Ectodermal cell (in vitro differentiated cells): ENCODE measurements at regions not wholly inside any gene's neighbourhood (a gene's known extent, or its start where the extent isn't known, plus 50 kb on each side); places are given as distances from the start of the nearest gene placed in this dataset.

Experiments
- H3K27ac ChIP-seq: 2 replicates; pipeline ENCODE4 v1.7.0; 2013; ENCODE audit warnings: mild to moderate bottlenecking, low read depth, low read length; ENCODE audit not compliant: insufficient read depth, poor library complexity, severe bottlenecking
- H3K27me3 ChIP-seq: 2 replicates; pipeline ENCODE4 v1.7.0; 2013; ENCODE audit warnings: mild to moderate bottlenecking, low read length; ENCODE audit not compliant: insufficient read depth, control insufficient read depth, poor library complexity, severe bottlenecking
- H3K36me3 ChIP-seq: one replicate; pipeline ENCODE4 v1.7.0; 2013; ENCODE audit warnings: low read length; ENCODE audit not compliant: control insufficient read depth, insufficient read depth
- H3K4me1 ChIP-seq: one replicate; pipeline ENCODE4 v1.7.0; 2013; ENCODE audit warnings: low read length; ENCODE audit not compliant: control insufficient read depth, insufficient read depth
- H3K4me3 ChIP-seq: 2 replicates; pipeline ENCODE4 v1.7.0; 2013; ENCODE audit warnings: low read depth, low read length, control low read depth; ENCODE audit not compliant: insufficient read depth
- H3K9me3 ChIP-seq: 2 replicates; pipeline ENCODE4 v1.7.0; 2013; ENCODE audit warnings: mild to moderate bottlenecking, low read length, moderate library complexity; ENCODE audit not compliant: control insufficient read depth
- WGBS, 2 experiments: methylation state at CpG; one replicate each; pipeline ENCODE4 v1.1.7; 2013; ENCODE audit warnings: missing lambda C conversion rate in 2 of 2; 5-methylcytosine and 5-hydroxymethylcytosine counted together

DNA sequence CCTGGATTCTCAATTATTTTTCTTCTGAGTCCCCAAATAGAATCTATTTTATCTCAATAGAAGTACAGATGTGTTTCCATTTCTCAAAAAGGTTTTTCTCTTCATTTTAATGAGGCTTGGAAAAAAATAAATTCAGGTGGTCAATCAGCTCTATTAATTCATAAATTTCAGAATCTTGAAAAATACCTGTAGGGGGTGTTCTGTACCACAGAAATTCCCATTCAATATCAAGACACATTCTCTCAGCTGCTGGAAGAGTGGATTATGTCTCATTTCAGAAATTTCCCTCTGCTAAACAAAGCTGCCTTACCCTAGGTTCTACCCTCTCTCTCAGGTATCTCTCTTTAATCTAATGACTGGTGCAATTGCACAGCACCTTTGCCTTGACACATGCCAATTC is 1121.2 kb downstream of the SI start:
- Histone ChIP-seq H3K27me3 (no peaks in the 10 kb centered on the region), H3K27ac (no peak overlapping the region), H3K9me3 (no peaks in the 10 kb centered on the region), H3K4me1 (no peaks in the 10 kb centered on the region), H3K36me3 (no peaks in the 10 kb centered on the region), H3K4me3 (no peak overlapping the region)

DNA sequence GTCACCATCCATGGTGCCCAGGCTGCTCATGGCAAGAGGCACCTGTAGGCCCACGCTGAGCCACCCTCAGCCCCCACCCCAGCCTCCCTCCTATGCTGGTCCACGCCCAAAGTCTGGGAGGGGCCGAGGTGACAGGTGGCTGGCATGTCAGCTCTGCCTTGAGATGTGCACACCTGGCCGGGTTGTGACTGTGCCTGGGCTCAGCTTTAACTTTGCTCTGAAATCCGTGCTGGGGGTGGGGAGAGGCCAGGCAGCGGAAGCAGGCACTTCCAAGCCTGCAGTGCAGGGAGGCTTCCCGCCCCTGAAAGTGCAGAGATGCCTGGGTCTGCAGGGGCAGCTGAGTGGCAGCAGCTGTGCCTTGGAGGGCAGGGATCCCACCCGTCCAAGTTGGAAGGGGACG is 1124.8 kb downstream of the SI start:
- H3K9me3 ChIP-seq, result no peaks in the 10 kb centered on the region
- H3K4me1 ChIP-seq, result no peaks in the 10 kb centered on the region
- H3K27ac ChIP-seq, result no peak overlapping the region
- WGBS, 2 experiments, result 72 to 73% methylated on average over 9 of the region's 9 CpGs
- H3K36me3 ChIP-seq, result no peaks in the 10 kb centered on the region
- no peak overlapping the region for H3K4me3 ChIP-seq
- no peaks in the 10 kb centered on the region for H3K27me3 ChIP-seq

DNA sequence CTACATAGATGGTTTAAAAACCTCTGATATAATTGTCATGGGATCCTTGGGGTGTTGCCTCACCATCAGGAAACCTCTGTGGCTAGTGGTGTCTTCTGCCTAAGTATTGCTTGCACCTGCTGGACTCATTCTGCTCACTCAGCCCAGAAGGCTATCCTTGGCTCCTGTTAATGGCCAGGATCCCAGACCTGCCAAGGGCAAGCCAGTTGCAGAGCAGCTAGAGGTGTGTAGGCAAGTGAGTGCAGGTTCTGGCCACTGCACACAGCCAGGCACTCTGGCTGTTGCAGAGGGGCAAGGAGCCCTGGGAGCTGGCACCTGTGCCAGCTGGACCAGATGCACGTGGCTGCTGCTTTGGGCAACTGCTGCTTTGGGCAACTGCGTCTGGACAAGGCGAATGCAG is 1125.8 kb downstream of the SI start:
- Histone ChIP-seq H3K36me3 (no peaks in the 10 kb centered on the region), H3K27me3 (no peaks in the 10 kb centered on the region), H3K4me1 (no peaks in the 10 kb centered on the region), H3K4me3 (no peak overlapping the region), H3K9me3 (no peaks in the 10 kb centered on the region), H3K27ac (no peak overlapping the region)
- WGBS, 2 experiments, result 96% methylated on average over 3 of the region's 3 CpGs

DNA sequence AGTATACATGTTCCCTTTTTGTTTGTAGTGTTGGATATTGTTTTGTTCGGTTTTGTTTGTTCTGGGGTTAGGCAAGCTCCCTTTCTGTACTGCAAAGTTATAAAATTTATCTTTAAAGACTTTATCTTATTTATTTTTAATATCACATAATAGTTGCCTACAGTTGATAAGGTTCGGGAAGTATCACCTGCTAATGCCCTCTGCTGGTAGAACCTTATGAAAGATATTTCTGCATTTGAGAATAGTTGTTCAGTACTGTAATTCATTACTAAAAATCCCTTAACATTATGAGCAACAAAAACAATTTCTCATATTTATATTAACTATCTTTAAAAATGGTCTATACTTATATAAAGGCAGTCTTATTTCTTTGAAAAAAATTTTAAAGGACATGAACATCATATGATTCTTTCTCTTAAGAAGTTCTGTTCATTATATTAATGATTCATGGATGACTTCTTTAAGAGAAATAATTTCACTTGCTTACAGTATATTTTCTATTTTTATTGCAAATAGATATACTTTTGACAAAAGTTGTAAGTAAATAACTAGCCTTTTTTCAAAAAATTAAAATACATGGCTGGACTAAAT is 1126.8 kb downstream of the SI start:
- Histone ChIP-seq H3K4me3 (no peak overlapping the region), H3K9me3 (no peaks in the 10 kb centered on the region), H3K36me3 (no peaks in the 10 kb centered on the region), H3K27ac (no peak overlapping the region), H3K4me1 (no peaks in the 10 kb centered on the region), H3K27me3 (no peaks in the 10 kb centered on the region)
- WGBS, 2 experiments, result no CpG with 5 or more reads among the region's 2 CpGs

DNA sequence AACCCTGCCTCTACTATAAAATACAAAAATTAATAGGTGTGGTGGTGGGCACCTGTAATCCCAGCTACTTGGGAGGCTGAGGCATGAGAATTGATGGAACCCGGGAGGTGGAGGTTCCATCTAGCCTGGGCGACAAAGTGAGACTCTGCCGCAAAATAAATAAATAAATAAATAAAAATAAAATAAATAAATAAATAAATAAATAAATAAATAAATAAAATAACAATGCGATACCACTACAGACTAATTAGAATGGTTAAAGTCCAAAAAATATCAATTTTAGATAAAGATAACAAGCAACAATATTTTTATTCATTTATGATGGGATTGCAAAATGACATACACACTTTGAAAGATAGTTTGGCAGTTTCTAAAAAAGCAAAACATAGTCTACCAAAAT is 1131.5 kb downstream of the SI start:
- WGBS, 2 experiments, result 100% methylated on average over 1 of the region's 4 CpGs
- Histone ChIP-seq H3K27ac (no peak overlapping the region), H3K4me1 (no peaks in the 10 kb centered on the region), H3K27me3 (no peaks in the 10 kb centered on the region), H3K9me3 (no peaks in the 10 kb centered on the region), H3K4me3 (no peak overlapping the region), H3K36me3 (no peaks in the 10 kb centered on the region)

DNA sequence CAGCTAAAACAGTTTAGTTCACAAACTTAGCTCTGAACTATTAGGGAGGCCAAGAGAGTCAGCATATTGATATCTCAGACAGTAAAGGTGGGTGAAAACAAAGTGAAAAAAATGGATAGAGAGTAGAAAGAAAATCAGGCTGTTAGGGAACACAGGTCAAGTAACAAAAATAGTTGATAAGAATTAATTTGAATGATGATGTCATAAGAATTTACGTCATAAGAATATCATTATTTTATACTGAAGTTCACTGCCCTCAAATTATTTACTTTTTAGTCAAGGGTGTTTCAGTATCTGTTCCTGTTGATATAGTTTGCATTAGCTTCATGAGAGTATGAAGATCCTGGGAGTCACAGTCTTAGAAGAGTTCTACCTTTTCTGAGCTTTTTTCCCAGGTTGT is 1134.6 kb downstream of the SI start:
- no peak overlapping the region for H3K4me3 ChIP-seq
- H3K36me3 ChIP-seq, result no peaks in the 10 kb centered on the region
- no peak overlapping the region for H3K27ac ChIP-seq
- no peaks in the 10 kb centered on the region for H3K9me3 ChIP-seq
- H3K27me3 ChIP-seq, result no peaks in the 10 kb centered on the region
- no peaks in the 10 kb centered on the region for H3K4me1 ChIP-seq
- no CpG with 5 or more reads among the region's 1 CpG for WGBS, 2 experiments

DNA sequence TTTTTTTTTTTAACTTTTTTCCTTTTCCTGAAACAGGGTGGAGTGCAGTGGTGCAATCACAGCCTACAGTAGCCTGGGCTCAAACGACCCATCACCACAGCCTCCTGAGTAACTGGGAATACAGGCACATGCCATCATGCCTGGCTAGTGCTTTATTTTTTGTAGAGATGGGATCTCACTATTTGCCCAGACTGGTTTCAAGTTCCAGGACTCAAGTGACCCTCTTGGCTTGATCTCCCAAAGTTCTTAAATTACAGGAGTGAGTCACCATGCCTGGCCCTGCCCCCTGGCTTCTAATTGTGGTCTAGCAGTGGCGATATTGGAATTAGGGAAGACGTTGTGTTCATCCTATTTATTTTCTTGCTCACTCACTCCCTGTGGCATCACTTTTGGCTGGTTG is 1138.4 kb downstream of the SI start:
- Histone ChIP-seq H3K27me3 (no peaks in the 10 kb centered on the region), H3K4me1 (no peaks in the 10 kb centered on the region), H3K36me3 (no peaks in the 10 kb centered on the region), H3K27ac (no peak overlapping the region), H3K4me3 (no peak overlapping the region), H3K9me3 (no peaks in the 10 kb centered on the region)
- WGBS, 2 experiments, result 84 to 87% methylated on average over 3 of the region's 3 CpGs

DNA sequence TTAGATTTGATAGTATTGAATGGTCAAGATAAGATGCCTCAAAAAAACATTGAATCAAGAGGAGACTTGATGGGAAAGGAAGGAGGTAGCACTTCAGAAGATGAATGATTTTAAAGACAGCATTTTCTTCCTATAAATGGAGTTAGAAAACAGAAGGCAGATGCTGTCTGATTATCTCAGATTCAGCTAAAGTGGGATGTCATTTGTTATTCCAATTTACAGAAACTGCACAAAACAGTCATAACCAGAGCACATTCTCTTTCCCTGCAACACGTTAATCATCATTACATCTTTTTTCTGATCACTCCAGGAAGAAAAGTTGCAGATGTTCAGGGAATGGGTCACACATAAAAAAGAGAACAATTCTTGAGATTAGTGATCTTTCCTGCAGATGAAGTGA is 1141.8 kb downstream of the SI start:
- Histone ChIP-seq H3K9me3 (no peaks in the 10 kb centered on the region), H3K27ac (no peak overlapping the region), H3K36me3 (no peaks in the 10 kb centered on the region), H3K27me3 (no peaks in the 10 kb centered on the region), H3K4me1 (no peaks in the 10 kb centered on the region), H3K4me3 (no peak overlapping the region)
- 89% methylated on average over 1 of the region's 1 CpG; no CpG with 5 or more reads in 1 of the 2 experiments for WGBS, 2 experiments

DNA sequence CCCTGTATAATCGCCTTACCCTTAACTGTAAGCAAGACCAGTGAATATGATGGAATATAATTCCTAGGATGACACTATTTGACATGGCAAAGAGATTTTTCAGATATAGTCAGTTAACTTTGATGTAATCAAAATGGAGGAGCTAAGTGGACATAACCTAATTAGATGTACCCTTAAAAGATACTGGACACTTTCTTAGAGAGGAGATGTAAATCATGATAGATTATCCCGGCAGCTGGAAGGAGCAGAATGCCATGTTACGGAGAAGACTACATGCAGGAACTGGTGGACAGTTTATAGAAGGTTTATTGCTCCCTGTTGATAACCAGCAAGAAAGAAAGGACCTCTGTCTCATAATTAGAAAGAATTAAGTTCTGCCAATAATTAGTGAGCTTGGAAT is 1142.9 kb downstream of the SI start:
- H3K36me3 ChIP-seq, result no peaks in the 10 kb centered on the region
- no peaks in the 10 kb centered on the region for H3K4me1 ChIP-seq
- H3K4me3 ChIP-seq, result no peak overlapping the region
- no peak overlapping the region for H3K27ac ChIP-seq
- H3K9me3 ChIP-seq, result no peaks in the 10 kb centered on the region
- WGBS, 2 experiments, result 59 to 65% methylated on average over 3 of the region's 3 CpGs
- no peaks in the 10 kb centered on the region for H3K27me3 ChIP-seq

DNA sequence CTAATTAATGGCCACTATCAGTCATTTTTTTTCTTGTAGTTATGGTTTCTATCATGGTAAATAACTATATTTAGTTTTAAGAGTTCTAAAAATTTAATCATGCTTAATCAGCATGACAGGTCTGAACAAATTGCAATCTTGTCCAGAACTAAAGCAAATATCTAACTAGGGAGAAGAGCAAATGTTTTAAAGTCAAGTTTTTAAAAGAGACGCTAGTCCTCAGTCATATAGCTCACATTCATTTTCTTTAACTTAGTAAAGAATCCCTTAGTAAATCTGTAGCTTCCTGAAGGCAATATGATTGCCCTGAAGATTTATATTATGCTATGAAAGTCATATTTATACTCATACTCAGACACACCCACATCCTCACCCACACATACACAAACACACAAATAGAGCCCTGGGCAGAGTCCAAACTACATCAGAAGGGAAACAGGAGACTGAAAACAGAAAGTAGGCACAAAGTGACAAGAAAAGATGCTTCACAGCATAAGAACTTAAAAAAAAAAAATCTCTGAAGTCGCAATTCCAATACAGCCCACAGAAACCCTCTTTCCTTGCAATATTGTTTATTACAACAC is 1149.1 kb downstream of the SI start:
- Histone ChIP-seq H3K36me3 (no peaks in the 10 kb centered on the region), H3K9me3 (no peaks in the 10 kb centered on the region), H3K27ac (no peak overlapping the region), H3K4me3 (no peak overlapping the region), H3K4me1 (no peaks in the 10 kb centered on the region), H3K27me3 (no peaks in the 10 kb centered on the region)
- WGBS, 2 experiments, result 80 to 93% methylated on average over 1 to 2 of the region's 2 CpGs

DNA sequence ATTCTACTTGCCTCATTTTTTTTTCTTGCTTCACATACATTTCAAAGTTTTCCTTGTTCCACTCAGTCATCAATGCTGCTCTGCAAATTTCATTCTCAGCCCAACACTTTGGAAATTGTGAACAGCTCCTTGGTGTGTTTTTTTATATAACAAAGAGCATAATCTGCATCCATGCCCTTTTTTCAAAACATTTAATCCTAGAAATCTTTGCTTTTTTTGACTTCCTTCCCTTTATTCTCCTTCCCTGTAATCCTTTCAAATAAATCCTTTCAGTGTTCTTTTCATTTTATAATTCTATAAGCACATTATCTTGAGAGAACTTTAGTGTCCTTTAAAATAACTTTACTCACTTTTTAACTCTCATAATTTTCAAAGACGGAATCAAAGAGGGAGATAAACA is 1150.8 kb downstream of the SI start:
- H3K27me3 ChIP-seq, result no peaks in the 10 kb centered on the region
- H3K27ac ChIP-seq, result no peak overlapping the region
- H3K4me1 ChIP-seq, result no peaks in the 10 kb centered on the region
- 100% methylated on average over 1 of the region's 1 CpG; no CpG with 5 or more reads in 1 of the 2 experiments for WGBS, 2 experiments
- H3K36me3 ChIP-seq, result no peaks in the 10 kb centered on the region
- H3K4me3 ChIP-seq, result no peak overlapping the region
- no peaks in the 10 kb centered on the region for H3K9me3 ChIP-seq
